ENCODE measurements at regions not wholly inside any gene's neighbourhood (a gene's known extent, or its start where the extent isn't known, plus 50 kb on each side); places are given as distances from the start of the nearest gene placed in this dataset.

DNA sequence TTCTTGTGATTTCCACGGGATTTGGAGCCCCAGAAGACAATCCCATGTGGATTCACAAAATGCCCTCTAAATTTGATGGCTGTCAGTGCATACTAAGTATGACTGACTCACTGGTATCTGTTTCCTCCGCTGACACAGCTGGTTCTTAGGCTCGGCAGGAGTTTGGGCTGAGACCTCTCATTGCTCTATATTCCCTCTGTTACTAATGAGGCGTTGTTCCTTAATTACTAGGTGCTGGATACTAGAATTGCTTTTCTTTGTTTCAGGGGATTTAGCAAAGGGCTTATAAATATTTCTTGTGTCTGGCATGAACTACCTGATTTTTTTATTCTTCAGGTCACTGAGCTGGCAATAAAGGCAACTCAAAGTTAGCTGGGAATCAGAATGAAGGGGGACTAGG is 53.2 kb upstream of the EHF start:
- TF ChIP-seq CTCF (conservative IDR thresholded peaks at IDR 0.05; ENCODE audit: low read length) (no peak), EZH2phosphoT487 (IDR thresholded peaks at IDR 0.05; ENCODE audit: borderline replicate concordance) (no peak)
